IPS DF 4.7 (cell line): ENCODE measurements at regions not wholly inside any gene's neighbourhood (a gene's known extent, or its start where the extent isn't known, plus 50 kb on each side); places are given as distances from the start of the nearest gene placed in this dataset.
"Not testable (repeated sequence)": the region's sequence is repeated elsewhere in the genome, so short reads cannot be mapped to it uniquely, and the experiment has no call there.

Experiments used
- DNase-seq: peaks from one replicate; pipeline ENCODE4 v3.0.0-alpha.2; 2013; ENCODE audit warnings: low spot score; ENCODE audit errors: extremely low read depth

DNA sequence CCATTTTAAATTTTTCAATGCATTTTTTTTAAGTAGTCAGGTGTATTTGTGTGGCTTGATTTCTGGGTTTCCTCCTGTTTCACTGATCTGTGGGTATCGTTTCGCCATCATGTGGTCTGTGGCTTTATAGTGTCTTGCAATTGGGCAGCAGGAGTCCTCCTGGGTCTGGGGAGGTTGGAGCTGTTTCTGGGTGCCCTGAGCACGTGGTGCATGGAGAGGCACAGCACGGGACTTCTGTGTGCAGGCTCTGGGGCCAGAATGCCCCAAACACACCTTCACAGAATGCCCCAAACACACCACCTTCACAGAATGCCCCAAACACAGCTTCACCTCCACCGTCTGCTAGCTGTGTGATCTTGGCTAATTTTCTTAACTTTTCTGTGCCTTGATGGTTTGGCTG is 82.6 kb upstream of the COL5A1 start:
- no peak for DNase-seq

DNA sequence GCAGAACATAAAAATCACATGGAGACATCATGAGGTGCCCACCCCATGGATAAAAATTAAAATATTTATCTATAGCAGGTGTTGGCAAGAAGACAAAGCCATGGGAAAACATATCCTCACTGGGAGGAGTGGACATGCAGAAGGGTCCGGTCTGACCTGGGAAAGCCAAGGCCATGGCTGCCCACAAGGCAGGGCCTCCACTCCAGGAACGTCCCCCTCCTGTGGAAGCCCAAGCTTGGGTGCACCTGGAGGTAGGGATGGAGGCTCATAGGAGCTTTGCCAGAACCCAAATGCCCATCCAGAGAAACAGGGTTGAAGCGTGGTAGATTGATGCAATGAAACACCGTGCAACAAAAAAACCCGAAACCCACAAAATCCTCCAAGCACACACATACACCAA is 81.4 kb upstream of the COL5A1 start:
- no peak for DNase-seq

DNA sequence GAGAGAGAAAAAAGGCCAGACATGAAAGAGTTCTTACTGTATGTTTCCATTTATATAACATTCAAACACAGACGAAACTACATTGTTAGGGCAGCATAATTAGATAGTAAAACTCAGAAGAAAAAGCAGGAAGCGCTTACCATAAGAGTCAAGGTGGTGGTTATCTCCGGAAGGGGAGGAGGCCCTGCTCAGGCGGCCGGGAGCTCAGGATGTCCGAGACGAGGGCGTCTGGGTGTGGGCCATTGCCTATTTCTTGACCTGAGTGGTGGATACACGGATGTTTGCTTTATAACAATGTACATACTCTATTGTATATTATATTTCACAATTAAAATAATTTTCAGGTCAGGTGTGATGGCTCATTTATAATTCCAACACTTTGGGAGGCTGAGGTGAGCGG is 80.9 kb upstream of the COL5A1 start:
- no peak for DNase-seq

DNA sequence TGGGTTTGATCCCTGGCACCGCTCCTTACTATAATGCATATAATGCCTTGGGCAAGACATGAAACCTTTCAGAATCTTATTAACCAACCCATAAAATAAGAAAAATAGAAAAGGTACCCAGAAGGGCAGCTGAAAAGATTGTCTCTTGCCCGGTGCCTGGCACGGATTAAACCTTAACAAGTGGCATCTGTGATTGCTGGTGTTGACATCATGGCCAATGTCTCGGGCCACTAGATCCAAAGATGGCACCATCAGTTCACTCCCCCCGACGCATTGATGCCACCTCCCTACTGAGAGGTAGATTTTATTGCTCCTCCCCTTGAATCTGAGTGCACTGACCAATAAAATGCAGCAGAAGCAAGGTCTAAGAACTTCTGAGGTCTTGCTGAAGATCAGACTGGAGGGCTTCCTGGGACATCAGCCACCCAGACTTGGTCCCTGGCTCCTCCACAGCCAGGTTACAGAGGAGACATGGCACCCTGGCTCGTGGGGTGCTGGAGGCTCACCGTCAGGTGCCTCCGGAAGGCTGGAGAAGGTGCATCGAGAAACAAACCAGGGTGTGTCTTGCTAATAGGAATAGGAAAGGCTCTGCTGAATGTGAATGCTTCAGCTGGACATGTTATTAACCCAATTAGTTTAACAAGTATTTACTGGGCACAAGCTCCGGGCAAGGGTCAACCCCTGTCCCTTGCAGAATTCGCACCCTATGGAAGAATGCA is 80.0 kb upstream of the COL5A1 start:
- DNase-seq = no peak

DNA sequence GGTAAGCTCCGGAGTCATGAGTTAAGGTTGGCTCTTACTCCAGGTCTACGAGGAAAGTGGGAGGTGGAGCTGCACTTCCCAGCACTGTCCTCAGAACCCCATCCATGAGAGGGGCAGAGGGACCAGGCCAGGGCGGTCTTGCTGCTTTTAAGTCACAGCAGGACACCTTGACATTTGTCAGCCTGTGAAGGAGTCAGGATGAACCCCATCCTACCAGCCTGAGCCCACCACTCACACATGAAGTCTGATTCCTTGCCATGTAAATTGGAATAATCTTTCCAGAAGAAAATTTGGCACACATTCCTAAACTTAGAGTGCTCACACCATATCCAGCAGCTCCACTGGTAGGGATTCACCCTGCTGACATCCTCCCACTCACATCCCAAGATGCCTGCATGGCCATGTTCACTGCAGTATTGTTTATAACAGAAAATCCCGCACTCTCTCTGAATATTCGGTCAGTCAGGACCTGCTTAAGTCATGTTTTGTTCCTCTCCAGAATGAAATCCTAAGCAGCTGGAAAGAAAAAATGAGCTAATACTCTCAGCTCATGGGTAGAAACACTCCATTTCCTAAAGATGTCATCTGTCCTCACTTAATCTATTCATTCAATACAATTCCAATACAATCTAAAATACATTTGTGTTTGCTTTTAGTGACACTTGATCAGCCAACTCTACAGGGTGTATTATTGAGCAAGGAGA is 79.3 kb upstream of the COL5A1 start:
- no peak for DNase-seq

DNA sequence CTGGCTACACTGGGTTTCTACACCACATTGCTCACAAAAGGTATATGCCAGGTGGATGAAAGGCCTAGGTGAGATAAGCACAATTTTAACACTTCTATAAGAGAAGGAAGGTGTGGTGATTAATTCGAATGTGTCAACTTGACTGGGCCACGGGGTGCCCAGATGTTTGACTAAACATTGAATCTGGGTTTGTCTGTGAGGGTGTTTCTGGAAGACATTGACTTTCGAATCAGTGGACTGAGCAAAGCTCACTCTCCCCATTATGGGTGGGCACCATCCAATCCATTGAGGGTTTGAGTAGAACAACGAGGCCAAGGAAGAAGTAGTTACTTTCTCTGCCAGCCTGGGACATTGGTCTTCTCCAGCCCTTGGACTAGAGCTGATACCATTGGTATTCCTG is 78.2 kb upstream of the COL5A1 start:
- DNase-seq = no peak

DNA sequence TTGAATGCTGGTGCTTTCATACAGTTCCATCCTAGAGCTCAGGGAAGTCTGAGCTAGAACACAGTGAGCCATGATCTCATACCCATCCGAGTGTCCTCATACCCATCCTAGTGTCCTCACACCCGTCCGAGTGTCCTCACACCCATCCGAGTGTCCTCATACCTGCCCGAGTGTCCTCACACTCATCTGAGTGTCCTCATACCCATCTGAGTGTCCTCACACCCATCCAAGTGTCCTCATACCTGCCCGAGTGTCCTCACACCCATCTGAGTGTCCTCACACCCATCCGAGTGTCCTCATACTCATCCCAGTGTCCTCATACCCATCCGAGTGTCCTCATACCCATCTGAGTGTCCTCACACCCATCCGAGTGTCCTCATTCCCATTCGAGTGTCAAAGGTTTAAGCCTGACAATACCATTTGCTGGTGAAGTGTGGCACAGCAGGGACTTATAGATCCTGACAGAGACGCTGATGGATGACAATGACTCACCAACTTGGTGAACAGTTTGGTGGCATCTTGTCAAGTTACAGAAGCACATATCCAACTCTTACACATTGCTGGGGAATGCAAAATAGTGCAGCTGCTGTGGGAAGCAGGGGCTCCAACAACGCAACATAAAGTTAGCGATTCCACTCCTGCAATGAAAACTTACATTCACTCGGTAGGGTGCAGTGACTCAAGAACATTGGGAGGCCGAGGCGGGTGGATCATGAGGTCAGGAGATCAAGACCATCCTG is 77.0 kb upstream of the COL5A1 start:
- no peak for DNase-seq

DNA sequence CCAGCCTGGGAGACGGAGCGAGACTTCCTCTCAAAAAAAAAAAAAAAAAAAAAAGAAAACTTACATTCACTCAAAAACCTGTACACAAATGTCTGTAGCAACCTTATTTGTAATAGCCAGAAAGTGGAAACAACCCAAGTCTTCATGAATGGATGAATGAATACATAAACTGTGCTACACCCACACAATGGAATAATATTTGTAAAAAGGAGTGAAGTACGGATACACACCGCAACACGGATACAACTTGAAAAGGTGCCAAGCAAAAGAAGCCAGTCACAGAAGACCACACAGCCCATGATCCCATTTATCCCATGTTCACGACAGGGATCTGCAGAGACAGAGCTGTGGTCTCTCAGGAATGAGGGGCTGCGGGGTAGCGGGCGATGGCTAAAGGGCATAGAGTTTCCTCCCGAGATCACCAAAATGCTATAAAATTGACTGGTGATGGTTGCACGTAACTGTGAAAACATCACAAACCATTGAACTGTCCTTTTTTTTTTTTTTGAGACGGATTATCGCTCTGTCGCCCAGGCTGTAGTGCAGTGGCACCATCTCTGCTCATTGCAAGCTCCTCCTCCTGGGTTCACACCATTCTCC is 76.2 kb upstream of the COL5A1 start:
- DNase-seq = no peak

DNA sequence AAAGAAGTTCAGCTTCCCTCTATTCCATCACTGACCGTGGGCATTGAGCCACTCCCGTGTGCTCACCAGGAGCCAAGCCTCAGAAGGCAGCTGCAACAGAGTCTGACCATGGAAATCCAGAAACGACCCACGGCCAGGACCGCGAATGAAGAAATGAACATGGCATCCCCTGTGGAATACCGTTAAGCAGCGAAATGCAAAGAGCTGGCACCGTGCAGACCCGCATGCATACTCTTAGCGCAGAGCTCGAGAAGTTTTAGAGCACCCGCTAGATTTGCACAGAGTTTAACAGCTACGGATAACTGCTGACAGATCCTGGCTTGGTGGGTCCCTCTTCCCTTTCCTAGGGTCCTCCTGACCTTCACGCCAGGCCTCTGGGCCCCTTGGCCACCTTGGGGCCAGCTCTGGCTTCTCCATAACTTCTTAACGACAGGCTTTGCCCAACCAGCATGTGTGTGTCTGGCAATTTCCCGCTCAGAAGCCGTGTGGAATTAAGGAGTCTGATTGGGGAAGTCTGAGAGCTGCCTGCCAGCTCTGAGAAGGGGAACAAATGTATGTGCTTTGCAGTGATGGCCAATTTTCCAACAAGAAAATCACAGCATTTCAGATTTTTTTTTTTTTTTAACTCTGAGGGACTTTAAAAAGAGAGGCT is 75.3 kb upstream of the COL5A1 start:
- no peak for DNase-seq

DNA sequence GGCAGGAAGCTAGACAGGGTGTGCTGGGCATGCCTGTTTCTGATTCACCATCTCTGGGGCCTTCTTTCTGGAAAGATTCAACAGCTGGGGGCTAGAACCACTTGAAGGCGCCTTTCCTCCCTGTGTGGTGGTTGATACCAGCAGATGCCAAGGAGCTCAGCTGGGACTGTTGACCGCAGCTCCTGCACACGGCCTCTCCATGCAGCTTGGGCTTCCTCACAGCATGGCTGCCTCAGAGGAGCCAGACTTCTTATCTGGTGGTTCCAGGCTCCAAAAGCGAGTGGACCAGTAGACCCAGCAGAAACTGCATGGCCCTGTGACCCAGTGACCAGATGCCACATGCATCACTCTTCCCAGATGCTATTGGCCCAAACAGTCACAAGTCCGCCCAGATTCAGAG is 74.7 kb upstream of the COL5A1 start:
- DNase-seq = no peak

DNA sequence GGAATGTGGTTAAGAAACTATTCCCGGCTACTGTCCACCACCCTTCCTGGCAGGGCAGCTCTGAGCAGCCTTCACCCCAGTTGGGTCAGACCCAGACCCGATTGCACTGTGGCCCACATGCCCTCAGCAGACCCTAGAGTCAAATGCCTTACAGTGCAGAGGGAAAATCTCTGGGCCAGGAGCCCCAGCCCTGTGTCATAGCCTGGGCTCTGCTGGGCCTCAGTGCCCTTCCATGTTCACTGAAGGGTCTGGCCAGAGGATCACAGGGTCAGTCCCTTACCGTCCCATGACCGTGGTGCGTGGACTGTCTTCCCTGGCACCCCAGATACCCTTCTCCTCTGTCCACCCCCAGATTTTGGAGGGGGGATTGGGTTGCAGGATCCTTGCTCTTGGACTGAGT is 73.5 kb upstream of the COL5A1 start:
- no peak for DNase-seq

DNA sequence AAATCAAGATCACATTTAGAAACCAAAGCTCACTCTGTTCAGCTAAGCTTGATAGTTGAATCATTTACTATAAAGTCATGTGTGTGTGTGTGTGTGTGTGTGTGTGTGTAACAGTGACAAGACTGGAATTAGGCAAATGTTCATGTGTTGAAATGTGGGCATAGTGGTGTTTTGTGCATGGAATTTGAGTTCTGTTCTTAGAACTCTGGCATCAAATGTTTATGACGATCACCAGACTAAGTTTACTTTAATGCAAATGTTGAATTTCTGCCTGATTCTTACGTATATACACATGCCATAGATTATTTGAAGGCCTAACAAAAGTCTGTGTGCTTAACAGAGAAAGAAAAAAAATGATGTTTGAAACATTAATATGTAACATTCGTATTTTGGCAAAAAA is 72.8 kb upstream of the COL5A1 start:
- DNase-seq = no peak

DNA sequence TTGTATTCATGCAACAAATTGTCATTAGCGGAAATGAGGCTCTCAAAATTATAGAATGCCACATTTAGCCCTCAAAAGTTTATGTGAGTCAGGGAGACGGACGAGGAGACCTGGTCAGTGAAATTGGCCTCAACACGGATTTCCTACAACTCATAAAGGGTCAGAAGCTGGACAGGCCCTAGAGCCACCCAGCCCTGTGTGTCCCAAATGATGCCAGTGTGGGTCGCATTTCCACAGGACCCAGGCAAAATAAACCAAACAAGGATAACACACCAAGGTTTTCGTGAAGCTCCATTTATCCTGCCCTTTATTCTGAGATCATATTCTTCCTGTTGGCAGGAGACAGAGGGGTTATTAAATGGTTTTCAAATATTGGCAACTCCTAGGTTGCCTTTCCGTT is 72.0 kb upstream of the COL5A1 start:
- no peak for DNase-seq

DNA sequence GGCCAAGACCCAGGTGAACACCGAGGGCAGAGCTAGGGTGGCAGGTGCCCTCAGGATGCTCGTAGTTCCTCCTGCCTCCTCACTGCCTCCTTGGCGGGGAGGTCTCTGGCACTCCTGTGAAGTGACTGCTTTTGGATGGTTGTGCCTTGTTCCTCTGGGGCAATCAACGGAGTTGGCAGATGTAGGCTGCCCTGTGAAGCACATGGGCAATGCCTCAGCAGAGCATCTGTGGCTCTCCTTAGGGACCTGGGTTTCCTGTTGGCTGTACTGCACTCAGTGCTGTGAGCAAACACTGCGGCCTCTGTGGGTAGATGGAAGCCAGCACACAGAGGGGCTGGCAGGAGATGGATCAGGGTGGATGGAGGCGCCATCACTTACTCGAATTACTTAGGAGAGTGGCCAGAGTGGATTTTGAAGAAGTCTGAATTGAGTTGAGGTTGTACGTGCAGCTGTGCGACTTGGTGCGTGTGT is 71.4 kb upstream of the COL5A1 start:
- DNase-seq = no peak

DNA sequence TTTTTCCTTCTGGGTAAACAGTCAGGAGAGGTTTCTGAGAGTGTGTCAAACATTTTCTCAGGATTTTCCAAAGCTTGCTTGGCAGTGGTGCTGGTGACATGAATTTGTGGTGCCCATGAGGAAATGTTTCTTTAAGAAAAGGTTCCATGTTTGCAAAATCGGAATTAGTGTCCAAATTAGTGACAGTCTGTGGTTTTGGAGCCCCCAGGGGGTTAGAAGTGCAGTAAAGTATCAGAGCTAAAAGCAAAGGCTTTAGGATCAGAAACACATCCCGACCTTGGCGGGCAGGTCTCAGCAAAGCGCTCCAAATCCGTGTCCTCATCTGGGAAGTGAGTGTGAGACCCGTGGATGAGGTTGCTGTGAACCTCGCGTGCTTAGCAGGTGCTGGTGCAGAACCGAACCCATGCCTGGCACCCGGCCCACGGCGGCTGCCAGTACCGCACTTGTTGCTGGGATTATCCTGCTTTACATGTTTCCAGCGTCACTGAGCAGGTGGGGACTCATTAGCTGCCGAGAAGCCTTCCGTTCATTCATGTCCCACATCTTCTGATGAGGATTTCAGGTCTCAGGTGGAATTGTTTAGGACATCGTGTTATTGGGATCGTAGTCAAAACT is 70.8 kb upstream of the COL5A1 start:
- no peak for DNase-seq

DNA sequence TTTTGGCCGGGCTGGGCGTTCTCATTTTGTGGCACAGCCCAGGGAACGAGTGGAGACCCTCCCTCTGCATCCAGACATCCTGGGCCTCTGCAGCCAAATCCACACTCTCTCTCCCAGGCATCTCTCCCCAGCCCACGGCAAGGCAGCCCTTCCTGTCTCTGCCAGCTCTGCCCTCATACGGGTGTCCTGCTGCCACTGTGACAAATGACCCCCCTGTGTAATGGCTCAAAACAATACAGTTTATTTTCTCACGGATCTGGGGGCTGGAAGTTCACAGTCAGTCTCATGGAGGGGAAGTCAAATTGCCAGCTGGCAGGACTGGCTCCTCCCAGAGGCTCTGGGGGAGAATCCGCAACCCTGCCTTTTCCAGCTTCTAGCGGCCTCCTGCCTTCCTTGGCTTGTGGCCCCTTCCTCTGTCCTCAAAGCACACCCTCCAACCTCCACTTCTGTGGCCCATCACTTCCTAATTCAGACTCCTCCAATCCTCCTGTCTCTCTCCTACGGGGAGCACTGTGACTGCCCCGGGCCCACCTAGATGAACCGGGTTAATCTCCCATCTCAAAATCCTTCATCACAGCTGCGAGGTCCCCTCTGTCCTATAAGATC is 70.2 kb upstream of the COL5A1 start:
- DNase-seq = no peak

DNA sequence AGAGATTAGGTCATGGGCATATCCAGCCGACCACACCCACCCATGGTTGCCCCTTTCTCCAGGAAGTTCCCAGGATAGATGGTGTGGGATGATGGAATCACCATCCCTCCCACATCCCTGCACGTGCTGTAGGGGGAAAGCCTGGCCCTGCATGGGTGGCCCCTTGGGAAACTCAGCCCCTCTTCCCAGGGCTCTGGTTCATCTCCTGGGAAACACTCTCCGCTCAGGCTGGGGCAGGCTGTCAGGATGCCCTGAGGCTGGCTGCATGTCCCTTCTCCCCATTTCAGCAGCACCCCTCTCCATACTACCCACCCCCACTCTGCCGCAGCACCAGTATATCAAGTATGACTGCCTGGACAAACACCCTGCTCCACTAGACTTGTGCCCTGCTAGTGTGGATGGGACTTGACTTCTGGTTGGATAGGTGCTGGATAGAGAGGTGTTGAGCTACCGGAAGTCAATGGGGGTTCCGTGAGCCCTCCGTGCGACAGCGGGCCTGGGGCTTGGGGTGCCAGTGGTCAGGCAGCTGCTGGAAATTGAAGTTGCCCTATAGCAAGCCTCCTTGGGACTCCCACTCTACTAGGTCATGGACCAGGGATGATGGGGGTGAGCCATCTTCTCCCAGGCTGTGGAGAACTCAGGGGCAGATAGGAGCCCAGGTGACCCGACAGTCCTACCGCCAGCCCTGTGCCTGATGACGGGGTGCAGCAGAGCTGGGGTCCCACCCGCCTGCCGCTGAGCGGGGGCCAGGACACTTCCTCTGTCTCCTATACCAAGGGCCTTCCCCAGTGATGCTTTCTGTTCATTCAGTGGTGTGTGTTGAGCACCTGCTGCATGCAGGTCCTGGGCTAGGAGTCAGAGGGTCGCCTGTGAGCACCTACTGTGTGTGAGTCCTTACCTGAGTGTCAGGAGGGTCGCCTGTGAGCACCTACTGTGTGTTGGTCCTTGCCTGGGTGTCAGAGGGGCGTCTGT is 69.4 kb upstream of the COL5A1 start:
- no peak for DNase-seq

DNA sequence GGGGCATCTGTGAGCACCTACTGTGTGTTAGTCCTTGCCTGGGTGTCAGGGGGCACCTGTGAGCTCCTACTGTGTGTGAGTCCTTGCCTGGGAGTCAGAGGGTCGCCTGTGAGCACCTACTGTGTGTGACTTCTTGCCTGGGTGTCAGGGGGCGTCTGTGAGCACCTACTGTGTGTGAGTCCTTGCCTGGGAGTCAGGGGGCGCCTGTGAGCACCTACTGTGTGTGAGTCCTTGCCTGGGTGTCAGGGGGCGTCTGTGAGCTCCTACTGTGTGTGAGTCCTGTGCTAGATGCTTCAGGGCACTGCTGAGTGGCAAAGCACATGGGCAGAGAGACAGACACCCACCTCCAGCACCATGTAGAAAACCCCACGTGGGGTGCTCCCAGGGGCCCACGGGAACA is 66.9 kb upstream of the COL5A1 start:
- not testable (repeated sequence) for DNase-seq

DNA sequence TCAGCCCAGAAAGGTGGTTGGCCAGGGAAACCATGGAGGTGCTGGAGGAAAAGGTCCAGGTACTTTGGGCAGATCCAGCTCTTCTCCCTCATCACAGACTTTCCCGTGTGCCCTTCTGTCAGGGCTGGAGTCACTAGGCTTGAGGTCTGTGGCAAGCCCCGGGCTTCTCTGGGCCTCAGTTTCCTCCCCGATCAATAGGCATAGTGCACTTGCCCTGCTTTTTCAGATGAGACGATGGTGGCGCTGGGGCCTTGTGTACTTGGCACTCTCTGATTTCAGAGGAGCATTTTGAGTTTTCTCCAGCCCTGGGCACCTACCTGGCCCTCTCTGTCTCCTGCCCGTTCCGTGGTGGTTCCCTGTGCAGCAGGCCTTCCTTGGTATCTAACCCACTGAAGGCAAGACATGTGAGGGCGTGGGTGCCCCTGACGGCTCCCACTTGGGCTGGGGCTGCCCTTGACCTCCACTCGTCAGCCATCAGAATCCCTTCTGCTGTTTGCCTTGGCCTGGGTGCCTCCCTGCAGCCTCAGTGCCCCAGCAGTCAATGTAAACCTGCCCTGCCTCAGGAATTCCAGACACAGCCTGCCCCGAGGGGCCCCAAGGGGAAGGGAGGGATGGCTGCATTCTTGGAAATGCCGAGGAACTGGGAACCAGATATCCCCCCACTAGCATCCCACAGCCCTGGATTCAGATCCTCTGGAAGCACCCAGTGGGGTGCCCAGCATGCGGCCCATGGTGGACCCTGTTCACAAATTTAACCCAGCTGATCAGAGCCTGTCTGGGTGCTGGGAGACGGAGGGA is 66.3 kb upstream of the COL5A1 start:
- no peak for DNase-seq
